HTR-8/SVneo (cell line): ENCODE measurements at regions not wholly inside any gene's neighbourhood (a gene's known extent, or its start where the extent isn't known, plus 50 kb on each side); places are given as distances from the start of the nearest gene placed in this dataset.

ENCODE experiments used
- DNase-seq: peaks from one replicate; pipeline ENCODE4 v3.0.0; 2011; ENCODE audit warnings: low spot score, mixed read lengths; ENCODE audit not compliant: insufficient read length
- FAIRE-seq: peaks from 2 replicates; lab custom pipeline; 2011; peaks lifted over from hg19 to GRCh38; lab: Jason Lieb, UNC

DNA sequence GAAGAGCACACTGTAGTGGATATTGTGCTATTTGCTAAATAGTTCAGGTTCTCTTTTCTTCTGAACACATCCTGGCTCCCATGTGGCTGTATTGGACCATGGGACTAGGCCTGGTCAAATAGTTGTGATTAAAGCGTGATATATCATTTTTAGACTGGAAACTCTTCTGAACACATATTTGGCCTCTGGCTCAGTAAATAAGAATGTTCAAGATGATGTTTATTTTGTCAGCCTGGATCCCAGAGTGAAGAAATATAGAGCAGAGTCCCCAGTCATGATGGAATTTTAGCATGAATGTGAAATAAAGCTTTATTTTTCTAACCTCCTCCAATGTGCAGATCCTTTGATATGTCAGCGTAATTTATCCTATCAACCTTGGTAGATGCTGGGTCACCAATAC is 542.6 kb downstream of the ADGRL2 start:
- DNase-seq (no peak), FAIRE-seq (no peak)

DNA sequence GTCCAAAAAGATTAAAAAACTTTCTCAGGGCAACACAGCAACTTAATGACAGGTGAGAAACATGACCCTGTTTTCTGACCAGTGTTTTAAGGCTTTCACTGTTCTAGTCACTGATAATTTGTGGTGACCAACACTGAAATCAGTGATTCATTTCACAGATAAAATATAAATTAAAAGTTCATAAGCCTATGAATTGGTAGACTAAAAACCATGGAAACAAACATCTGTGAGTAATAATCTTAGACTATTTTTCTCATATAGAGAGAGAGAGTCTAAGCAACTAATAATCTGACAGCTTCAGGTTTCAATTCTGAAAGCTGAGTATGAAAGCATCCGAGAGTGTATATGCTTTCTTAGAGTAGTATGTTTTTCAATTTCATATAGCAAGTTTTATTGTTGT is 536.9 kb downstream of the ADGRL2 start:
- no peak for FAIRE-seq
- no peak for DNase-seq

DNA sequence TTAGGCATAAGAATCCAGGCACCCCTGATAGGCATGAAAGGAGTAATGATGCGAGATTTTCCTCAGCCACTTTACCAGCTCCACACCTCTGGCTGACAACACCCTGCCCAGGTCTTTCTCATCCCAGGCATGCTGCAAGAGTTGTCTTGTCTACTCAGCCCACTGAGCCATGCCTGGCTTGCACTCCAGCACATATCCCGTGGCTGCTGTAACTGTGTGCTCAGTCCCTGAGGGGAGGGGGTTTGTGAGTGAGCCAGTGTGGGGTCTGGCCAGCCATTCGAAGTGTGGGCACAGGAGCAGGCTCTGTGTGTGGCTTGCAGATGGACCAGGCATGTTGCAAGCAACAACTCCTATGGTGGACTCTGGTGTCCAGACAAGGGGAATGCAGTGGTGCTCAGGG is 529.6 kb downstream of the ADGRL2 start:
- no peak for FAIRE-seq
- DNase-seq: no peak

DNA sequence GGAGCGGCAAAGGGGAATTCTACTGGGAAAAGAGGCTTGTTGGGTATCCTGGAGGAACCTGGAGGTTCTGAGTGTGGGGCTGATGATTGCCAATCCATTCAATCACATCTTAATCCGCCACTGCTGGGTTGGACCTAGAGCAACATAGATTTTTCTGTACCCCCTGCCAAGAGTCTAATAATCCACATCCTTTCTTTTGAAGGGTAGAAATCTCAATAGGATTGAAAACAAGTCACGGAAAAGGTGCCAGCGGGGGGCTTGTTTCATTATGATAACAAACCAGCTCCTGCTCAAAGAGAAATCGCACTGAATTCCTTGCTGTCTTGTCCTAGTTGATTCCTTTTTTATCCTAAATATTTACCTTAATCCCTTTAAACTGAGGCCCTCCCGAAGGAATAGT is 528.5 kb downstream of the ADGRL2 start:
- FAIRE-seq: no peak

DNA sequence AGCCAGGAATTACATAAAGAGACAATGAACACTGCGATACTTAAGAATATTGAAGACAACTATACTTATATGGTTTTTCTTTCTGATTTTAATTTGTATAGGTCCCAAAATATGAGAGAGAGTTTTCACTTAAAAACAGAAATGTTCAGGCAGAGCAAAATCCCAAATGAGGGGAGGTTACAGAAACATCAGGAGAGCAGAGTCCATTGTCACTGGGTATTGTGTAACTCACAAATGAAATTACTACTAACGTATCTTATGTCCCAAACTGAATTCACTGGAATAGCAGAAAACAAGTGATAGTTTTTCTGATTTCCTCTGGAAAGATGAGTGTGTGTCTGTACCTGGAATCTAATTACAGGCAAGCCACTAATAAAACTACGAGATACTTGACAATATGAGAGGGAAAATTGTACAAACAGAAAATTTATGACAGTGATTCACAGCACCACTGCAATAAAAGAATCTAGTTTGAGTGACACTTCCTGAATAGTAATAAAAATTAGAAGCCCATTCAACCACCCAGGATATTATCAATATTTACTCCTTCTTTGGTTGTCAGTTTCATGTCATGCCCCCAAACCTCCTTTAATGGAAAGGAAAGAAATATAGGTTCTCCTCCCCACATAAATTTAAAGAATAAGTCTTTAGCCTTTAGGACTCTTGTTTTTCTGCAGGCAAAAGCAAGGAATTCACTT is 522.6 kb downstream of the ADGRL2 start:
- DNase-seq (no peak), FAIRE-seq (no peak)

More for the DNA sequence above, 528.5 kb downstream of the ADGRL2 start:
- DNase-seq: no peak

DNA sequence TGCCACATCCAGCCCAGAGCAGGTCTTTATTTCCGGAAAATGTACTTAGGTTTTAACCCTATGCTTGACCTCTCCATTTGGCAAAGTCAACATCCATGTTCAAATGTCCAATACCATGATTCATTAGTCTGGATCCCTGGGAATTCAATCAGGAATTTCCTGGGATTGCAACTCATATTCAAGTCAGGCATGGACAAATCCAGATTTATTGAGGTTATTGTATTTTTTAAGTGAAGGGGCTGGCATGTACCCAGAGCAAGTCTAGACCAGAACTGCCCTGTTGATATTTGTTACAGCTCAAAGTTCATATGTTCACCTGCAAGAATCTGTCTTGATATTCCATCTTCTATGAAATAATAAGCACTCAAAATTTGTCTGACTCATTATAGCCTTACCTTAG is 521.1 kb downstream of the ADGRL2 start:
- DNase-seq: no peak
- FAIRE-seq: no peak

DNA sequence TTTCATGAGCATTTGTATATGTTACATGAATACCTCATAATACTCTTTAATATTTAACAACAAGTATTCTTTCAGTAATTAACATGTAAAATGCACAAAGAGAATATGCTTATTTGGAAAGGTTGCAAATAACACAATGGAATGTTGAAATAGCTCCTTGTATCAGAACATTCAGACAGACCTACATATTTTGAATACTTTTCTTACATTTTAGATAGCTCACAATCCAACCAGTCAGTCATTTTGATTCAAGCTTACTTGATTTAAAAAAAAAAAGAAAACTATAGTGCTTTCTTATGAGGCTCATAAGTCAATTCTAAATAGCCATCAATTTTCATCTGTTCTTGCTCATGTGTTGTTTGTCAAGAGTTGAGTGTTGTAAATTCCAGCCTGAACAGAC is 518.8 kb downstream of the ADGRL2 start:
- FAIRE-seq (no peak), DNase-seq (no peak)

DNA sequence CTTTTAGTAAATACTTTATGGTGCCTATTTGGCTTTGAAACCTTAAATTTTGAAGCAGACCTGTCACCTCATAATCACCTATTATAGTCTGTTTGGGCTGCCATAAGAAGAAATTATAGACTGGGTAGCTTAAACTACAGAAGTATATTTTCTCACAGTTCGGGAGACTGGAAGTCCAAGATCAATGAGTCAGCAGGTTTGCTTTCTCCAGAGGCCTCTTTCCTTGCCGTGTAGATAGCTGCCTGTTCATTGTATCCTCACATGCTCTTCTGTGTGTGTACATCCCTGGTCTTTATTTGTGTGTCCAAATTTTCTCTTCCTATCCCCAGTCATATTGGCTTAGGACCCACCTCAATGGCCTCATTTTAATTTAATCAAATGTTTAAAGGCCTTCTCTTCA is 518.2 kb downstream of the ADGRL2 start:
- FAIRE-seq: no peak

DNA sequence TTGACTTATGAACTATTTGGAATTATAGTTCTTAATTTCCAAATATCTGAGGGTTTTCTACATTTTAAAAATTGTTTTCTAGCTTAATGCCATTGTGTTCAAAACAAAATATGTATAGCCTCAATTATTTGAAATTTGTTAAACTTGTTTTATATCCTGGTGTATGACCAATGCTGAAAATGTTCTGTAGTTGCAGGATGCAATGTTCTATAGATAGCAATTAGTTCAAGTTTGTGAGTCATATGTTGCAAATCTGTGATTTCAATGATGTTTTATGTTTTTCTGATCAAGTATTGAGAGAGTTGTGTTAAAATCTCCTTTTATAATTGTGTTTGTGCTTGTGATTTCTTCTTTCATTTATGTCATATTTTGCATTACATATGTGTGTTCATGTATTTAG is 517.5 kb downstream of the ADGRL2 start:
- no peak for FAIRE-seq
- no peak for DNase-seq

More for the DNA sequence above, 518.2 kb downstream of the ADGRL2 start:
- no peak for DNase-seq

DNA sequence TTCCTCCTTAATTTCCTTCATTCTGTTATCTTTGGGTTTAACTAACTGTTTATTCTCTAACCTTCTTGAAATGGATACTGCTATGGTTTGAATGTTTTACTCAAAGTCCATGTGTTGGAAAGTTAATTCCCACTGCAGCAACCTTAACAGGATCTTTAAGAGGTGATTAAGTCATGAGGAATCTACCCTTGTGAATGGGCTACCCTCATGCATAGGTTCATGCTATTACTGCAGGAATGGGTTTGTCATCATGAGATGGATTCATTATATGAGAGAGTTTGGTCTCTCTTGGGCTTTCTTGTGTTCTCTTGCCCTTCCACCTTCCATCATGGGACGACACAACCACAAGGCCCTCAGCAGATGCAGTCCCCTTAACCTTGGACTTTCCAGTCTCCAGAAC is 516.9 kb downstream of the ADGRL2 start:
- FAIRE-seq (no peak), DNase-seq (no peak)

DNA sequence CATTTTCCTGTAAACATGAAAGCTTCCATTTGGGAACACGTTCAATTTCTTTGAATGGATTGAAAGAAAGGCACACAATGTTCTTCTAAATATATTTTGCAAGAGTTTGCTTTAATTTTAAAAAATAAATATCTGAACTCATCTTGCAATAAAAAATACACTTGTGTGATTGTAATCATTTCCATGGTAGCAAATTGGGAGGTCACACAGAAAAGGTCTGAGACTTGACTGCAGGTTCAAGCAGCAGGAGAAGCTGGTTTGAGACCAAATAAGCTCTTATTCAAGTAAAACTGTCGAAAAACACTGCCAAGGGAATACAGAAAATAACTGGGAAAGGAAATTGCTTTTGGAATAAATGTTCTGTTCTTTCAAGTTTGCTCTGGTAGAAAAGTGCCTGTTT is 498.9 kb downstream of the ADGRL2 start:
- FAIRE-seq (no peak), DNase-seq (no peak)

DNA sequence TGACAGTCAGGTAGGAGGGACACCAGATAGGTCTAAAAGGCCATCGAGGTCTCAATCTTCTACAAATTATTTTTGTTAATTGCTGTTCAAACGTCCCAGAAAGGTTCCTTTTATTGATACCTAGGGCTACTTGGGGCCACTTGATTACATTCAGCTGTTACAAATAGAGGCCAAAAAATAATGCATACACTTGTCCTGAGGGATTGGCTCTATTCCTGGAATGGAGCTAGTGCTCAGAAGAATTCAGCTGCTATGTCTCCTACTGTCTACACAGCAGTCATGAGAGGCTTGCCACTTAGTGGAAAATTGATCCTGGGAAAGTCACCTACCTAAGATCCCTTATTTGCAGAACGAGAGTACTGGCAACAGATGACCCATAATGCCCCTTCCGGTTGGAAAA is 498.3 kb downstream of the ADGRL2 start:
- DNase-seq (no peak), FAIRE-seq (no peak)

DNA sequence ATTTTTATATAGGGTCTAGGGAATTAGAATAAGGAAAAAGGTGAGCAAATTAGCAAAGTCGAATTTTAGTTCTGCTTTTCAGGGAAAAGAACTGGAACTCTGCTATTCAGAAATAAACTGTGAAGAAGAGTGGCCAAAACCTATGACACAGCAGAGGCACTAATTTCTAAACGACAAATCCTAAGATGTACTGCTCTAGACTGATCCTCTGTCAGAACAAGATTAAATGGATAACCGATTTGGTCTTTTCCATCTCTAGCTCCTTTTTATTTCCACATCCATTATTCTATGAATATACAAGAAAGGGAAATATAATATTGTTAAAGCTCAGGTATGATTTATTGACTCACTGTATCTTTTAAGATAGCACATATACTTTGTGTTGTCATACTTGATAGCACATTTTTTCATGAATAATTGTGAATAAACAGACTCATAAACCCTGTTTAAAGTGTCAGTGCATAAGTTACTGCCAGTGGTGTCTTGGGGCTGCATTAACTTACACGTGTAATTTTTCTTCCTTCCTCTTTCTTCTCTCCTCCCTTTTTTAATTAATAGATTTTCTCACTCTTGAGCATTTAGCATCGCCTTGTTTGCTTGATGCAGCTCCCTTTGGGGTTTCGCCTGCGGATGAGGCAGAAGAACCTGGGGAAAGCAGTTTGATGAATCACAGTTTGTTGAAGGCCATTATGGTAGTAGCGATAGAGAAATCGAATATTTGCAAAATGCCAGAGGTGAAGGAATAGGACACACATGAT is 496.6 kb downstream of the ADGRL2 start:
- DNase-seq (no peak), FAIRE-seq (no peak)

DNA sequence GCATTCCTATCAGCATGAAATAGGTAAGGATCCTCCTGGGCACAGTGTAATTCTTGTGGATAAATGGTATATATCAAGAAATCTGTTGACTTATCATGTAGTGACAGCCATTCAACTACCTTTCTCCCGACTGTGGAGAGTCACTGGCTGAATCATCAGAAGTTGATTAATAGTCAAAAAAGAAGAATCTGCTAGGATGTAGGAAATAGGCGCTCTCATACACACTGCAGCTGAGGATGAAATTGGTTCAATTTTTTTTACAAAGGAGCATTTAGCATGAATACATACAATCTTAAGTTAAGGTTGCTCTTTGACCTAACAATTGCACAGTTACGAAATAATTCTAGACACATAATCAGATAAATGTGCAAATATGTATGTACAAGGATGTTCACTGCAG is 486.8 kb downstream of the ADGRL2 start:
- DNase-seq: no peak
- FAIRE-seq: no peak

DNA sequence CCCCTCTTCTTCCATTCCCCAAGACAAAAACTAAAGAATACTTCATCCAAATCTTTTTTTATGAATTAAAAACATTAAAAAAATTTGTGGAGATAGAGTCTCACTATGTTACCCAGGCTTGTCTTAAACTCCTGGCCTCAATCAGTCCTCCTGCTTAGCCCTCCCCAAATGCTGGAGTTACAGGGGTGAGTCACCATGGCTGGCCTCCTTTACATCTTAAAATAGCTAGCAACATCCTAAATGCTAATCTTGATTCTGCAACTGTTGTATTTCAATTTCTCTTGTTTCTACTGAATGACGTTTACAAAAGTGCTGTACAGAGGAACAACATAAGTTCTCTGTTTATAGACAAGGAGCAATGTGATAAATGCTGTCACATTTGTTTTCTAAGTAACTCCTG is 483.5 kb downstream of the ADGRL2 start:
- DNase-seq (no peak), FAIRE-seq (no peak)

DNA sequence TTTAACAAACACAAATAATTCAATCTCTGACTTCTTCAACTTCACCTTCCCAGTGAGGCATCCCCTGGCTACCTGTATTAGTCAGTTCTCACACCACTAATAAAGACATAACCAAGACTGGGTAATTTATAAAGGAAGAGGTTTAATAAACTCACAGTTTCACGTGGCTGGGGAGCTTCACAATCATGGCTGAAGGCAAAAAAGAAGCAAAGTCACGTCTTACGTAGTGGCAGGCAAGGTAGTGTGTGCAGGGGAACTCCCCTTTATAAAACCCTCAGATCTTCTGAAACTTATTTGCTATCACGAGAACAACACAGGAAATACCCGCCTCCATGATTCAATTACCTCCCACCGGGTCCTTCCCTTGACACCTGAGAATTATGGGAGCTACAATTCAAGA is 478.5 kb downstream of the ADGRL2 start:
- no peak for FAIRE-seq
- no peak for DNase-seq

DNA sequence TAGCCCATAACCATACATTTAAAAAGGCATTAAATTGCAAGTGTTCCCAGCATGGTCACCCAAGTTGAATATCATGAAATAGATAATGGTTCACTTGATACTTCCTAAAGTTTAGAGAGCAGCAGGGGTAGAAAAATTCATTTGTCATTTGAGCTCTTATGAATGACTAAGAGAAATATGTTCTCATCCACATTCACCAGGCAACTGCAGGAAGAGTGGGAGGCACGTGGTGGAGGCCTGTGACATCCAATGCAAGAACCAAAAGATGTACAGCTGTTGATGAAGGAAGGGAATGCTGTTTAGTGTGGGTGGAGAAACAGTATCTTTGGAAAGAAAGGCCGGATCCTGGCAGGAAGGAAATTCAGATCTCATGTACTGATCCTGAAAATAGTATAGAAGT is 473.1 kb downstream of the ADGRL2 start:
- no peak for FAIRE-seq
- DNase-seq: no peak

DNA sequence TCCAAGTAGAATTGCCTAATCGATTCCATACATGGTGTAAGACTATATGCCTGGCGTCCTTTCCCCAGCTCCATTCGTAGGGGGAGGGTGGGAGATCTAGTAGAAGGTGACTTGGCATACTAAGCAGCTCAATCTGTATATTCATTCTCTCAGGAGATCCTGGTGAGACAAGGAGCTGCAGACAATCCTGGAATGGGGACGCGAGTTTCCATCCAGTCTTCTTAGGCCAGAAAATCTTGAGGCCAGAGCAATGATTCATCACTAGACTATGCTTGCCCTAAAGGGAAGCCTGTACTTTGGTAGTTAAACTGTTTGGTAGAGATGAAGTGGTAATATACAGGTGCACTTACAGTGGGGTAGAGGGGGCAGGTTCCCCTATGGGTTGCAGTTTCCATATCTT is 468.7 kb downstream of the ADGRL2 start:
- FAIRE-seq: no peak
- DNase-seq: peak; percentile 21

DNA sequence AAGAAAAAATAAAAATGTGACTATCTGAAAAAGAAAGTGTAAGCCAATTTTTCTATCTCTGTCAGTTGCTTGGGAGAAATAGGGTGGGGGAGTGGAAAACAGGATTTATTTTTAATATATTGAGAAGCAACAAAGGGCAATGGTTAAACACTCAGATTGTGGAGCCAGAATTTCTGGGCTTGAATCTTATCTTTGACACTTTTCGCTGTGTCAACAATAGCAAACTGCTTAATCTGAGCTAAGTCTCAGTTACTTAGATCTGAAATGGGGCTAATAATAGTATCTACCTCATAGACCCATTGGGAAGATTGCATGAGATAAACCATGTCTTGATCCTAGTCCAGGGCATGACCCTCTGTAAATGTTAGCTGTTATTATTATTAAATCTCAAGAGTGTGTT is 468.1 kb downstream of the ADGRL2 start:
- DNase-seq: no peak
- FAIRE-seq: no peak

DNA sequence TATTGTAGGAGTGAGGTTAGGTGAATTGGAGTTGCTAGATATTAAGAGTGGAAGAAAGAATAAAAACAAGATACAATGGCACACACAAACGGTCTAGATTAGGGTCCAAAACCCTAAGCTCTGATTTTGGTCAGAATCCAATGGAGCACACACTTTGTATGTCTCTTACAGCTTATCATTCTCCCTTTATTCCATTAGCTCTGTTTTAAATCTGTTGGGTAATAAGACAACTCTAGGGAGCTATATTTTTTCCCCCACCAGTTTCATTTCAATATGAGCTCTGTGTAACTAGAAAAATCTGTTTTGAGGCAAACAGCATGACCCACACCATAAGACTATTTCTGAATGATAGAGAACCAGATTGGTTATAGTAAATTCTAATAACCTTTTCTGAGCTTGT is 465.6 kb downstream of the ADGRL2 start:
- FAIRE-seq: no peak
- DNase-seq: no peak

DNA sequence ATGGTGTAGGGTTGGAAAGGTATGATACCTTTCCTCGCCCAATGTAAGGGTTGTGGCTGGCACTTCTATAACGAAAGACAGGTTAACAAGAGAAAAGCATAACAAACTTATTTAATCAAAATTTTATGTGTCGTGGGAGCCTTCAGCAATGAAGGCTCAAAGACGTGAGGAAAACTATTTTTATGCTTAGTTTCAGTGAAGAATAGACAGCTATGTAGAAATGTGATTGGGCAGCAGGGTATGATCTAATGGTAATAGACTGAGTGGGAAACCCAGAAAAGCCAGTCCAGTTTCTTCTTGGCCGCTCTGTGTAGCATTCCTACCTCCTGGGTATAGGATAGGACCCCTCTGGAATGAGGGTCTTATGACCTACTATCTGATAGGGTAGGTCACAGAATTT is 464.7 kb downstream of the ADGRL2 start:
- no peak for FAIRE-seq
- no peak for DNase-seq

DNA sequence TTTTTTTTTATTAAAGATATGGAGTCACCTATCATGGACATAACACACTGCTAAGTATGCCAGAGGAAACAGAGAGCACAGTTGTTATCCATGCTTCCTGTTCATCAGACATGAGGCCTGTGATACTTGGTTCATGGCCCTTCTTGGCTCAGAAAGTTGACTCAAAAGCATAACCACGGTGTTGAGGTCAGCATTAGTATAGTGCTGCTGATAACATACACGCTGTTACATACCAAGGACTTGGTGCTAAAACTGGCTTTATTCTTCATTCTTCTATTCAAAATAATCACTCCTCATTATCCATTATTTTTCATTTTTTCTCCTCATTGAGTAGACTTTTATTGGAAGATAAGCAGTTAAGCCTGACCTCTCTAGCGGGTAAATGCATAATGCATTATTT is 464.1 kb downstream of the ADGRL2 start:
- DNase-seq: no peak
- no peak for FAIRE-seq
